NCI-H2107 treated with DMSO at 0.1 percent for 48 hours (cell line): ENCODE measurements at regions not wholly inside any gene's neighbourhood (a gene's known extent, or its start where the extent isn't known, plus 50 kb on each side); places are given as distances from the start of the nearest gene placed in this dataset.
"Not testable (repeated sequence)": the region's sequence is repeated elsewhere in the genome, so short reads cannot be mapped to it uniquely, and the experiment has no call there.

Experiments
- DNase-seq: peaks from one replicate; lab custom pipeline; 2025; ENCODE audit not compliant: unreplicated experiment; lab: John Stamatoyannopoulos, UW

GRCh38 chr11:82076126-82076525, 657.5 kb downstream of the FAM181B start:
- no peak for DNase-seq

GRCh38 chr11:82059505-82059904, 674.2 kb downstream of the FAM181B start:
- no peak for DNase-seq

- DNase-seq = no peak
Measured at GRCh38 chr11:82056450-82056849, 677.2 kb downstream of the FAM181B start.

- no peak for DNase-seq
Measured at GRCh38 chr11:82049199-82049598, 684.5 kb downstream of the FAM181B start.

- DNase-seq = no peak
Measured at GRCh38 chr11:82047200-82047599, 686.5 kb downstream of the FAM181B start.

GRCh38 chr11:82046778-82047177, 686.9 kb downstream of the FAM181B start:
- no peak for DNase-seq

GRCh38 chr11:82045748-82046457, 687.8 kb downstream of the FAM181B start:
- DNase-seq = no peak

- no peak for DNase-seq
Measured at GRCh38 chr11:82043316-82043715, 690.3 kb downstream of the FAM181B start.

- DNase-seq = no peak
Measured at GRCh38 chr11:82041764-82042163, 691.9 kb downstream of the FAM181B start.

- no peak for DNase-seq
Measured at GRCh38 chr11:82038154-82038553, 695.5 kb downstream of the FAM181B start.

- no peak for DNase-seq
Measured at GRCh38 chr11:82034527-82034926, 699.1 kb downstream of the FAM181B start.

- DNase-seq = not testable (repeated sequence)
Measured at GRCh38 chr11:82027335-82027734, 706.3 kb downstream of the FAM181B start.

GRCh38 chr11:82024760-82025159, 708.9 kb downstream of the FAM181B start:
- no peak for DNase-seq

- no peak for DNase-seq
Measured at GRCh38 chr11:82012276-82012675, 721.4 kb downstream of the FAM181B start.

- DNase-seq = no peak
Measured at GRCh38 chr11:82009133-82009532, 724.5 kb downstream of the FAM181B start.

- DNase-seq = no peak
Measured at GRCh38 chr11:82007521-82007920, 726.1 kb downstream of the FAM181B start.

GRCh38 chr11:82004537-82005213, 729.0 kb downstream of the FAM181B start:
- no peak for DNase-seq

GRCh38 chr11:82003671-82004515, 729.8 kb downstream of the FAM181B start:
- no peak for DNase-seq

- no peak for DNase-seq
Measured at GRCh38 chr11:82003024-82003423, 730.6 kb downstream of the FAM181B start.

- no peak for DNase-seq
Measured at GRCh38 chr11:81995889-81996288, 737.8 kb downstream of the FAM181B start.

- DNase-seq = no peak
Measured at GRCh38 chr11:81993755-81994154, 739.9 kb downstream of the FAM181B start.
